CD14-positive monocyte (primary cell): ENCODE measurements at regions not wholly inside any gene's neighbourhood (a gene's known extent, or its start where the extent isn't known, plus 50 kb on each side); places are given as distances from the start of the nearest gene placed in this dataset.

Experiments used
- DNase-seq, 3 donors: peaks; one replicate each; pipeline ENCODE4 v3.0.0-alpha.2; 2011 to 2022
- H2AFZ ChIP-seq: 2 replicates; pipeline ENCODE4 v1.6.0; 2012; ENCODE audit warnings: mild to moderate bottlenecking, low read depth, low read length, inconsistent platforms; ENCODE audit not compliant: insufficient read depth, poor library complexity, severe bottlenecking
- H3K27ac ChIP-seq, 2 donors: 1 replicate in 1 of 2; 2 replicates in 1 of 2; pipeline ENCODE4 v1.5.1; 2012 to 2013; ENCODE audit warnings: low read length in 2 of 2, control low read depth in 1 of 2, inconsistent platforms in 1 of 2, low read depth in 1 of 2, mild to moderate bottlenecking in 1 of 2
- H3K27me3 ChIP-seq, 2 donors: one replicate each; pipeline versions ENCODE4 v1.6.0 to v1.6.1; 2011 to 2013; ENCODE audit warnings: low read length in 2 of 2; ENCODE audit not compliant: control insufficient read depth in 2 of 2, insufficient read depth in 2 of 2
- H3K36me3 ChIP-seq, 2 donors: replicated peaks in 1 of 2; 1 replicate in 1 of 2; 2 replicates in 1 of 2; pipeline versions ENCODE4 v1.5.1 to v1.6.1; 2012 to 2013; ENCODE audit warnings: low read length in 2 of 2, control low read depth in 1 of 2, inconsistent platforms in 1 of 2, mild to moderate bottlenecking in 1 of 2; ENCODE audit not compliant: insufficient read depth in 2 of 2, control insufficient read depth in 1 of 2
- H3K4me1 ChIP-seq, 2 donors: 1 replicate in 1 of 2; 2 replicates in 1 of 2; pipeline versions ENCODE4 v1.5.1 to v1.6.1; 2012 to 2013; ENCODE audit warnings: low read length in 2 of 2, control low read depth in 1 of 2, inconsistent platforms in 1 of 2, mild to moderate bottlenecking in 1 of 2, moderate library complexity in 1 of 2; ENCODE audit not compliant: insufficient read depth in 2 of 2, control insufficient read depth in 1 of 2
- H3K4me2 ChIP-seq: replicated peaks from 2 replicates; pipeline ENCODE3; 2012; ENCODE audit warnings: low read length, moderate library complexity, mild to moderate bottlenecking; ENCODE audit not compliant: poor library complexity, severe bottlenecking; ENCODE audit errors: extremely low read depth
- H3K4me3 ChIP-seq, 3 experiments: fragments of 200-600 bp in 1 of 3; sonication (generic) in 1 of 3; replicated peaks in 1 of 3; 1 replicate in 2 of 3; 2 replicates in 1 of 3; pipeline ENCODE4 v1.5.1; 2011 to 2013; ENCODE audit warnings: low read length in 3 of 3, mild to moderate bottlenecking in 3 of 3, control low read depth in 2 of 3, low read depth in 2 of 3, inconsistent platforms in 1 of 3, moderate library complexity in 1 of 3
- H3K79me2 ChIP-seq: 2 replicates; pipeline ENCODE4 v1.6.0; 2012; ENCODE audit warnings: mild to moderate bottlenecking, control low read depth, inconsistent platforms, low read length, moderate library complexity; ENCODE audit not compliant: insufficient read depth
- H3K9ac ChIP-seq: 2 replicates; pipeline ENCODE4 v1.6.0; 2017; ENCODE audit warnings: low read length, mild to moderate bottlenecking; ENCODE audit not compliant: insufficient read depth, poor library complexity, severe bottlenecking
- H3K9me3 ChIP-seq, 2 donors: replicated peaks in 1 of 2; 1 replicate in 1 of 2; 2 replicates in 1 of 2; pipeline versions ENCODE4 v1.5.1 to v1.6.1; 2012 to 2013; ENCODE audit warnings: low read length in 2 of 2, control low read depth in 1 of 2; ENCODE audit not compliant: control insufficient read depth in 1 of 2, insufficient read depth in 1 of 2
- H4K20me1 ChIP-seq: 2 replicates; pipeline ENCODE4 v1.6.0; 2012; ENCODE audit warnings: mild to moderate bottlenecking, low read length, control low read depth, moderate library complexity; ENCODE audit not compliant: insufficient read depth
- H3K27ac Mint-ChIP-seq, 7 donors: one replicate each; pipeline ENCODE4 v1.8.0; 2020; ENCODE audit warnings: mild to moderate bottlenecking in 7 of 7, mixed read lengths in 7 of 7, moderate library complexity in 6 of 7, inconsistent platforms in 2 of 7
- H3K27me3 Mint-ChIP-seq, 3 donors: one replicate each; pipeline ENCODE4 v1.8.0; 2021 to 2022; ENCODE audit warnings: low read depth in 3 of 3, mild to moderate bottlenecking in 3 of 3, mixed read lengths in 3 of 3, moderate library complexity in 3 of 3, inconsistent platforms in 1 of 3
- H3K36me3 Mint-ChIP-seq, 2 donors: one replicate each; pipeline ENCODE4 v1.8.0; 2020; ENCODE audit warnings: mixed read lengths in 2 of 2, inconsistent platforms in 1 of 2, mild to moderate bottlenecking in 1 of 2
- H3K4me1 Mint-ChIP-seq: one replicate; pipeline ENCODE4 v1.8.0; 2020; ENCODE audit warnings: mild to moderate bottlenecking, mixed read lengths
- H3K4me3 Mint-ChIP-seq, 2 donors: one replicate each; pipeline ENCODE4 v1.8.0; 2020; ENCODE audit warnings: mild to moderate bottlenecking in 2 of 2, mixed read lengths in 2 of 2, moderate library complexity in 1 of 2
- H3K9me3 Mint-ChIP-seq, 7 donors: one replicate each; pipeline ENCODE4 v1.8.0; 2020 to 2022; ENCODE audit warnings: mixed read lengths in 7 of 7, mild to moderate bottlenecking in 6 of 7, moderate library complexity in 6 of 7, inconsistent platforms in 2 of 7
- CTCF ChIP-seq: fragments of 200-600 bp; IDR thresholded peaks from one replicate; pipeline ENCODE4 v1.8.0; 2022; ENCODE audit warnings: antibody characterized with exemption, mild to moderate bottlenecking
- WGBS: methylation state at CpG from one replicate; pipeline ENCODE4 v1.1.5; 2013; ENCODE audit warnings: missing lambda C conversion rate; ENCODE audit not compliant: insufficient coverage; 5-methylcytosine and 5-hydroxymethylcytosine counted together
- intact Hi-C, 2 donors: fragments of 100-400 bp; cut with micrococcal nuclease; formaldehyde crosslinking; loops; one replicate each; pipeline versions ENCODE4 v1.15.0 to v1.15.1; 2023

GRCh38 chr12:17302001-17302400, 696.0 kb upstream of the LMO3 start:
- intact Hi-C loops, result no loop called here
- Histone ChIP-seq H3K4me1 (no peaks in the 10 kb centered on the region), H3K4me2 (no peak overlapping the region), H3K9me3 (peaks cover 64 to 82% of the 10 kb centered on the region in 2 donors), H2AFZ (no peak overlapping the region), H3K79me2 (no peaks in the 10 kb centered on the region), H3K27ac (no peak overlapping the region), H3K27me3 (no peaks in the 10 kb centered on the region), H3K9ac (no peak overlapping the region), H3K4me3 (no peak overlapping the region), H4K20me1 (no peaks in the 10 kb centered on the region), H3K36me3 (no peaks in the 10 kb centered on the region)
- H3K4me1 Mint-ChIP-seq, result no peaks in the 10 kb centered on the region
- H3K27ac Mint-ChIP-seq, result no peak overlapping the region
- 85% methylated on average over 7 of the region's 7 CpGs for WGBS
- H3K9me3 Mint-ChIP-seq, result peaks cover 32 to 57% (median 38%) of the 10 kb centered on the region in 7 donors
- no peak for TF ChIP-seq CTCF
- H3K36me3 Mint-ChIP-seq, result no peaks in the 10 kb centered on the region
- H3K4me3 Mint-ChIP-seq, result no peak overlapping the region
- no peaks in the 10 kb centered on the region for H3K27me3 Mint-ChIP-seq
- DNase-seq, result no peak

GRCh38 chr12:17301544-17301943, 695.6 kb upstream of the LMO3 start:
- no peak overlapping the region for H3K4me2 ChIP-seq
- no peak for DNase-seq
- H3K9me3 ChIP-seq, result peaks cover 68 to 87% of the 10 kb centered on the region in 2 donors
- no CpG with 5 or more reads among the region's 3 CpGs for WGBS
- Mint-ChIP-seq H3K36me3 (no peaks in the 10 kb centered on the region), H3K9me3 (peaks cover 32 to 57% (median 41%) of the 10 kb centered on the region in 7 donors), H3K27ac (no peak overlapping the region), H3K27me3 (no peaks in the 10 kb centered on the region), H3K4me1 (no peaks in the 10 kb centered on the region), H3K4me3 (no peak overlapping the region)
- no peaks in the 10 kb centered on the region for H4K20me1 ChIP-seq
- no peak overlapping the region for H3K27ac ChIP-seq
- H3K9ac ChIP-seq, result no peak overlapping the region
- no peaks in the 10 kb centered on the region for H3K4me1 ChIP-seq
- TF ChIP-seq CTCF, result no peak
- no peak overlapping the region for H3K4me3 ChIP-seq
- intact Hi-C loops, result no loop called here
- no peaks in the 10 kb centered on the region for H3K27me3 ChIP-seq
- H2AFZ ChIP-seq, result no peak overlapping the region
- H3K79me2 ChIP-seq, result no peaks in the 10 kb centered on the region
- no peaks in the 10 kb centered on the region for H3K36me3 ChIP-seq
